ENCODE measurements at regions not wholly inside any gene's neighbourhood (a gene's known extent, or its start where the extent isn't known, plus 50 kb on each side); places are given as distances from the start of the nearest gene placed in this dataset.
"Not testable (repeated sequence)": the region's sequence is repeated elsewhere in the genome, so short reads cannot be mapped to it uniquely, and the experiment has no call there.

DNA sequence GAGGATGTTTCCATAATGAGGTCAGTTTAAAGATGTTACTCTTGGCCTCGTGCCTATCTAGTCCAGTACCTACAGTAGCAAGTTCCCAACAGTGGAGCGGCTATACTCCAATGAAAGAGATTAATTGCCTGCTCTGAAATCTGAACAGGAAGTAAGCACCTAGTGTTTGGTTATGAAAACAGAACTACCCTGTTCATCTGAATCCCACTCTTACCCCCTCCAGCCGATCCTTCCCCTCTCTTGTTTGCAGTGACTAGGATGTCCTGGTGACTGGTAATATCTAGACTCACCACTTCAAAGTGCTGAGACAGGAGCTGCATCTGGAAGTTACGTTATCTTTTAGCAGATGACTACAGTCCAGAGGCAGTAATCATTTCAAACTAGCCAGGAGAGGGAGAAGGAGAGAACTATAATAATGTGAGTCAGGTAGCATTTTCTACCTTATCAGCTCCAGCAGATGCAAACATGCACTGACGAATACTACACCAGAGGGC is 666.7 kb upstream of the NRP1 start:
- H3K4me3 Mint-ChIP-seq = no peak overlapping the region
- no peaks in the 10 kb centered on the region for H3K27me3 Mint-ChIP-seq
- no peak overlapping the region for H3K27ac Mint-ChIP-seq
- no peak for ATAC-seq
- no peaks in the 10 kb centered on the region for H3K4me1 Mint-ChIP-seq
- H3K9me3 Mint-ChIP-seq = peaks cover 3% of the 10 kb centered on the region
- H3K36me3 Mint-ChIP-seq = no peaks in the 10 kb centered on the region

DNA sequence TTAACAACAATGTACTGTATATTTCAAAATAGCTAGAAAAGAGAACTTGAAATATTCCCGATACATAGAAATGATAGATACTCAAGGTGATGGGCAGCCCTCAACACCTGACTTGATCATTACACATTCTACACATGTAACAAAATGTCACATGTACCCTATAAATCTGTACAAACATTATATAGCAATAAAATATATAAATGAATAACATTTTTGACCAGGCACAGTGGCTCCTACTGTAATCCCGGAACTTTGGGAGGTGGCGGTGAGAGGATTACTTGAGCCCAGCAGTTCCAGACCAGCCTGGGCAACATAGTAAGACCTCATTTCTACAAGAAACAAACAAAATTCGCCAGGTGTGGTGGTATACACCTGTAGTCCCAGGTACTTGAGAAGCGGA is 659.5 kb upstream of the NRP1 start:
- ATAC-seq = no peak
- no peak overlapping the region for H3K4me3 Mint-ChIP-seq
- no peaks in the 10 kb centered on the region for H3K4me1 Mint-ChIP-seq
- no peak overlapping the region for H3K27ac Mint-ChIP-seq
- peaks cover 11% of the 10 kb centered on the region for H3K9me3 Mint-ChIP-seq
- no peaks in the 10 kb centered on the region for H3K36me3 Mint-ChIP-seq
- no peaks in the 10 kb centered on the region for H3K27me3 Mint-ChIP-seq

DNA sequence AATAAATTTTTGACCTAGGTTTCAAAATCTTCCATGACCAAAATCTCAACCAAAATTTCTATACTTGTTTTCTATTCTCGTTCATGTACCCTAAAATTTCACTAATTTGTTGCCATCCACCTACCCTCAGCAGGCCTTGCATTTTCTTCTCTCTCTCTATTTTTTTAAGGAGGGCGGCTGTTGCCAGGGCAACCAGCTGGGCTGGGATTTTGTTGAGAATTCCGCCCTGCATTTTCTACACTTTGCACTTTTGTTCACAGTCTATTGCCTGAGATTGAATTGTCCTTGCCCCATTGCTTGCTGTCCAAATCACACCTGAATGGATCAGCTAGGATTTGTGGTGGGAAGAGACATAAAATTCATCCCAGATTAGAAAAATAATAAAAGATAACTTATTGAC is 657.5 kb upstream of the NRP1 start:
- Mint-ChIP-seq H3K27ac (no peak overlapping the region), H3K27me3 (no peaks in the 10 kb centered on the region), H3K36me3 (no peaks in the 10 kb centered on the region), H3K9me3 (peaks cover 15% of the 10 kb centered on the region), H3K4me3 (no peak overlapping the region), H3K4me1 (no peaks in the 10 kb centered on the region)
- ATAC-seq = no peak

DNA sequence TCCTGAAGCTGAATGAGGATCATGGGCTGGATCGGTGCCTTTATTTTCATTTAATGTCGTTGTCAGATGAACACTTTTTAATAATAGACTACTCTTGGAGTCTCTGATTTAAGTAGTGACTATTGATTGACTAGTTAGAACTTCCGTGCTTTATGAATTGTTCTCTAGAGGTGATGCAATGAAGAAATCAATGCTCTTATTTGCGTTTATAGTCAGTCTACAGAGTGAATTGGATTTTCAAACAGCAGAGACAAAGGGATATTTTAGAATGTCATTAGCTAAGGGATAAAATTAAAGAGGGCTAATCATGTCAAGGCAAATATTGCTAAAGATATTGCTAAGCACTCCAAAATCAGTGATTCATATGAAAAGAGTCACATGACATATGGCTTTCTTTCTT is 652.0 kb upstream of the NRP1 start:
- H3K27ac Mint-ChIP-seq = no peak overlapping the region
- no peak for ATAC-seq
- no peaks in the 10 kb centered on the region for H3K4me1 Mint-ChIP-seq

DNA sequence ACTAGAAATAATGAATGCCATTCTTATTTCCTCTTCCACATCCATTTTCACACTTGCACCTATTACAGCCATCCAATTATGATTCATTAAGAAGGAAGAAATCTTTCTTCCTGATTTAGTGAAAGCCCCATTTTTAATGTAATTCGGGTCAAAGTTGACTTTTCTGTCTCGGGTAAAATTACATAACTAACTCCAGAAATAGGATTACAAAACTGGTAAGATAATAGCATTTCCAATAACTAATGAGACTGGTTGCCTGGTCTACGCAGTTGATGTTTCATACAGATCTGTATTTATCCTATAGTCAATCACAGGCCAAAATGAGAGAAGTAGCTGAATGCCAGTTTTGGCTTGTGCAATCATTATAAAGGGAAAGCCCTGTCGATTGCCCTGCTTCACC is 651.5 kb upstream of the NRP1 start:
- Mint-ChIP-seq H3K36me3 (no peaks in the 10 kb centered on the region), H3K4me3 (no peak overlapping the region), H3K27me3 (no peaks in the 10 kb centered on the region), H3K9me3 (peaks cover 11% of the 10 kb centered on the region), H3K4me1 (no peaks in the 10 kb centered on the region), H3K27ac (no peak overlapping the region)
- ATAC-seq = no peak

More for the DNA sequence above, 652.0 kb upstream of the NRP1 start:
- no peak overlapping the region for H3K4me3 Mint-ChIP-seq
- no peaks in the 10 kb centered on the region for H3K27me3 Mint-ChIP-seq
- peaks cover 14% of the 10 kb centered on the region for H3K9me3 Mint-ChIP-seq
- H3K36me3 Mint-ChIP-seq = no peaks in the 10 kb centered on the region

DNA sequence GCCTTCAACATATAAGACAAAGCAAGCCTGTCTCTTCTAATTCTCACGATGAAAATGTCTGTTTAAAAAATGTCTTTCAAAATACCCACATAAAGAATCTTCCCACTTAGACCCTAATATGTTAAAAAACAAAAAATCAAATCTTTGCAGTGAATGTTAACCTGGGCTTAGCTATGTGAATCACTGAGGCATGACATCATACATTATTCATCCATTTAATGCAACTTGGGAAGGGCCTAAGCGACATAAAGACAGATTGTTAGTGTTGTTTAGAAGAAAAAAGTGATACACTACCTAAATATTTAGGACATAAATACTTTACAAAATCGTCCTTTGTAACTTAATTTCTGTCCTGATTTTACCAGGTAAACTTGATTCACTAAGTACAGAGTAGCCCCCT is 648.5 kb upstream of the NRP1 start:
- Mint-ChIP-seq H3K36me3 (no peaks in the 10 kb centered on the region), H3K9me3 (peaks cover 1% of the 10 kb centered on the region), H3K27ac (no peak overlapping the region), H3K27me3 (no peaks in the 10 kb centered on the region), H3K4me1 (no peaks in the 10 kb centered on the region), H3K4me3 (no peak overlapping the region)
- ATAC-seq = no peak

DNA sequence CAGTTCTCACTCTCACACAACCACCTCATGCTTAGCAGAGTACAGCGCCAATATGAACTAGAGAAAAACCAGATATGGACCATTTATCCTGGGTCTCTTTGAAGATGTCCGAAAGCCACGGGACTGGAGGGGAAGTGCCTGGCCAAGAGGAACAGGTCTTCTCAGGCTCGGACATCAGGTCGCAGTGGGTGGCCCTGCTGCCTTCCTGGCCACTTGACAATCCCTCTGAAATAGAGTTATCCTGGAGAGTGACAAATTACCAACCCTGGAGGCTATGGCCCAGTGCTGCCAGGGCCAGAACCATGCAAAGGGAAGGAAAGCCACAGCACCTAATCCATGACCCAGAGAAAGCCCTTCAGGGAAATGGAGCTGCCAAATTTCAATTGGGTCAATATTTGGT is 646.8 kb upstream of the NRP1 start:
- H3K36me3 Mint-ChIP-seq = no peaks in the 10 kb centered on the region
- H3K4me1 Mint-ChIP-seq = no peaks in the 10 kb centered on the region
- H3K4me3 Mint-ChIP-seq = no peak overlapping the region
- H3K27me3 Mint-ChIP-seq = no peaks in the 10 kb centered on the region
- no peak overlapping the region for H3K27ac Mint-ChIP-seq
- ATAC-seq = no peak
- H3K9me3 Mint-ChIP-seq = no peaks in the 10 kb centered on the region

DNA sequence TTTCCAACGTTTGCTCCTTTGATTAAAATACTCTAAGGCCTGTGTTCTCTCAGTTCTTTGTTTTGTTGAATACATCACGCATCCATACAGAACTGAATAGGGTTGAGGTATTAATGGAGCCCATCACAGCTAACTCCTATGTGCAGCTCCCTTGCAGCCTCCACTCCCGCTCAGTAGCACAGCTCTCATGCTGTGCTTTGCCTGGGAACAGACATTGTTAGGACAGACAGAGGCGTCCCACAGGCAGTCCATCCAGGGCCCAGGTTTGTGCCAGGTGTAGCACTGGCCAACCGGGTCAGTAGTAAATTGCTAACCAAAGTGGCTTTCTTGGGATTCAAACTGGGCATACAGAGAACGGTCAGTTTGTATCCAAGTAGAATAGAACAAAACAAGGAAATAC is 644.7 kb upstream of the NRP1 start:
- ATAC-seq = peak; percentile 42
- H3K27me3 Mint-ChIP-seq = no peaks in the 10 kb centered on the region
- no peak overlapping the region for H3K4me3 Mint-ChIP-seq
- no peaks in the 10 kb centered on the region for H3K36me3 Mint-ChIP-seq
- no peaks in the 10 kb centered on the region for H3K4me1 Mint-ChIP-seq
- no peak overlapping the region for H3K27ac Mint-ChIP-seq
- no peaks in the 10 kb centered on the region for H3K9me3 Mint-ChIP-seq

DNA sequence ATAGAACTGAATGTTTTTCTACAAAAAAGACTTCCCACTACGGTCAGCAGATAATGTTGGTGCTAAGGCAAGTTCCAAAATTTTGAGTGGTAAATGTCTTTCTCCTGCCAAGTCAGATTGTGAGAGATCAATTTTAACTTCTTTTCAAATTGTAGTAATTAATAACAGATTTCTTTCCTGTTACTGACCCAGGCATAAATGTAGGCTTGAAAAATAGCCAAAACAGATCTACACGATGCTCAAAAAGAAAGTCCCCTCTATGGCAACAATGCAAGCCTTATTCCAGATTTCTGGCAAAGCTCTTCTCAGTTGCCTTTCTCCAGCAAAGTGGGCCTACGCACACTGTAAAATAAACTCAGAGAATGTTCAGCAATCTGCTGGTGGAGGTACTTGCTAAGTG is 641.0 kb upstream of the NRP1 start:
- H3K27ac Mint-ChIP-seq = no peak overlapping the region
- H3K4me1 Mint-ChIP-seq = no peaks in the 10 kb centered on the region
- H3K9me3 Mint-ChIP-seq = peaks cover 3% of the 10 kb centered on the region
- no peak for ATAC-seq
- H3K27me3 Mint-ChIP-seq = no peaks in the 10 kb centered on the region
- no peak overlapping the region for H3K4me3 Mint-ChIP-seq
- H3K36me3 Mint-ChIP-seq = no peaks in the 10 kb centered on the region

DNA sequence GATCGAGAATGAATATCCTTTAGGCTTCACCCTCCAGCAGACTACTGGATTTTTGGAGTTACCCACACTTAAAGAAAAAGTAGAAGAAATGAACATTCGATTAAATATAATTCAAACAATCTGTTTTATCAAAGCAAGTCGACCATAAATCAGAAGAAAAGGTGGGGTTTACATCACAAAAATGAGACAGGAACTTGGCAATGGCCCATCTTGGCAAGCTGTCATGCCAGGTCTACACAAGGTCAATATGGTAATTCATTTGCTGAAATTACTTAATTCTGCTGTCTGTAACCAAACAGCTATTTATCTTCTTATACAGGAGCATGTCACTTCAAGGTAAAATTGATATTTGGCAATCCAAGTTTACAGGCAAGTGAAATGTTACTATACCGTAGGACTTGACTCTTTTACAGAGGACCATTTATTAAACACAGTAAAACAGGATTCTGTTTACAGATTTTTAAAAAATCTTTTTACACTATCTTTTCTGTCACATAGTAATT is 640.6 kb upstream of the NRP1 start:
- Mint-ChIP-seq H3K27me3 (no peaks in the 10 kb centered on the region), H3K9me3 (peaks cover 3% of the 10 kb centered on the region), H3K27ac (no peak overlapping the region), H3K36me3 (no peaks in the 10 kb centered on the region), H3K4me3 (no peak overlapping the region), H3K4me1 (no peaks in the 10 kb centered on the region)
- ATAC-seq = no peak

DNA sequence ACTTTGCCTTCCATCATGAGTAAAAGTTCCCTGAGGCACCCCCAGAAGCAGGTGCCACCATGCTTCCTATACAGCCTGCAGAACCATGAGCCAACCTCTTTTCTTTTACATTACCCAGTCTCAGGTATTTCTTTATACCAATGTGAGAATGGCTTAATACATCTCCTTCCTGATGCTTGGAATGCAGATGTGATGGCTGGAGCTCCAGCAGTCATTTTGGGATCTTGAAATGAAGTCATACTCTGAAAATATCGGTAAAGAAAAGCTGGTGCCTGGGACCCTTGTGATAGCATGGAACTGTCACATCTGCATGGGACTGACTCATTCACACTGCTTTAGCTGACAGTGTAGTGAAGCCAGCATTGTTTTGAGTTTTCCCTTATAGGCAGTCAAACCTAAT is 634.5 kb upstream of the NRP1 start:
- Mint-ChIP-seq H3K27me3 (no peaks in the 10 kb centered on the region), H3K4me3 (no peak overlapping the region), H3K9me3 (peaks cover 13% of the 10 kb centered on the region), H3K4me1 (no peaks in the 10 kb centered on the region), H3K27ac (no peak overlapping the region), H3K36me3 (no peaks in the 10 kb centered on the region)
- ATAC-seq = no peak

DNA sequence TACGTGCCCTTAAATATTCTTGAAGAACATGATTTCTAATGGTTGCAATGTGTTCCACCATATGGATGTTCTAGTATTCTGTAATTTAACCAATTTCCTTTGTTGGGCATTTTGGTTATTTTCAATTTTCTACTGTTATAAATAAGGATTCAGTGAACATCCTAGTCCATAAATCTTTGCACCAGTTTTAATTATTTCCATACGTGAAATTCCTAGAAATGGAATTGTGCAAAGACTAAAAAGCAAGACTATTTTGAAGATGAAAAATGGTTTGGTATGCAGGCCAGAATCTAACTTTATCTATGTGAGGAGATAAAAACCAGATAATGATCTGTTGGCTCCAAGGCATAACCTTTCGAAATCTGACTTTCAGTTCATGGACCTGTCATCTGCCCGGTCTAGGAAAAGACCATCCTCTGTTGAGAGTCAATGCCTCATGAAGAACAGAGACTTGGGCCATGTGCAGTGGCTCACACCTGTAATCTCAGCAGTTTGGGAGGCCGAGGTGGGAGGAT is 633.2 kb upstream of the NRP1 start:
- ATAC-seq = no peak
- Mint-ChIP-seq H3K4me3 (no peak overlapping the region), H3K36me3 (no peaks in the 10 kb centered on the region), H3K27me3 (no peaks in the 10 kb centered on the region), H3K27ac (no peak overlapping the region), H3K9me3 (peaks cover 13% of the 10 kb centered on the region), H3K4me1 (no peaks in the 10 kb centered on the region)

DNA sequence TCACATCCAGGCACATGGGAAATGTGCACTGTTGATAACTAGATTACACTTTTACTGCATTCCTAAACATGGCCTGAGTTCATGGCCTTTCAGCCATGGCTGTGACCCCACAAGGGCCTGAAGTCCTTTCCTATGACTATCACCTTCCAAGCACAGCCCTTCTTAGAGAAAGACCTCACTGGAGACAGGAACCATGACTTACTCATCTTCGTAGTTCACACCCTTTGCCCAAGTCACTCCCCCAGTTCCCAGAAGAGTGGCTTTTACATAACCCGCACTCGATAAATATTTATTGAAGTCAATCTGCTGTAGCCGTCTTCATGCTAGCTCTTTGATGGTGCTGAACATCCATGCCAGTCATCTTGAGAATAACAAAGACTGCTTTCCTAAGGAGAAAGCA is 632.5 kb upstream of the NRP1 start:
- no peak for ATAC-seq
- H3K36me3 Mint-ChIP-seq = no peaks in the 10 kb centered on the region
- no peak overlapping the region for H3K4me3 Mint-ChIP-seq

DNA sequence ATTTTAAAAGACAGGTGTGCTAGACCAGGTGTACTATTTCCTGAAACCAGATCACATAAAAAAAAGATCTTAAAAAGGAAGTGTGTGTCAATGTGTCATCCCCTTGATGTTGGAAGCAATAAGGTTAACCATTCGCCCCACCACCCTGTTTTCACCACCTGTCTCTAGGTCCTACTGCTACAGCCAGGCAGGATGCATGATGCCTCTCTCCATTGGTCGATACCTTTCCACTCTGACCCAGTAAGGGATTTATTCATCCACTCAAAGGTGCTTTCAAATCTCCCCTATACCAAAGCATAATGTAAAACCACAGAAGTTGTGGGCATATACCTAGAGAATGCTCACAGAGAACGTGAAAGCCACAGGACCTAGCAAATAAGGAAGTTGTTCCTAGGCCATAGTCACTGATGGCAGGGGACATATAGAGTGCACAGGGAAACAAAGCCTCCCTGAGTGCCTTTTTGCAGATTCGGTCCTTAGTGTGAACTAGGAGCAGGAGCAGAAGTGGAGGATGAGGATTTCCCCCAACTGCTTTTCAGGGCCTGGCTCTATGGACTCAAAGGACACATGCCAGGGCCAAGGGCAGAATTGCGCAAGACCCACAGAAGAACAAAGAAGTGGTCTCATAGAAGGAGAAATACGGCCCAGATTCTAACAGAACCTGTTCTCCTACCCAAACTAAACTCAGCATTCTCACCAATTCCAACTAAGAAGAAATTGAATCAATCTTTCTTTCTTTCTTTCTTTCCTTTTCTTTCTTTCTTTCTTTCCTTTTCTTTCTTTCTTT is 631.5 kb upstream of the NRP1 start:
- Mint-ChIP-seq H3K4me3 (no peak overlapping the region), H3K36me3 (no peaks in the 10 kb centered on the region), H3K27ac (no peak overlapping the region), H3K27me3 (no peaks in the 10 kb centered on the region), H3K9me3 (peaks cover 11% of the 10 kb centered on the region), H3K4me1 (no peaks in the 10 kb centered on the region)
- ATAC-seq = no peak

More for the DNA sequence above, 632.5 kb upstream of the NRP1 start:
- H3K27ac Mint-ChIP-seq = no peak overlapping the region
- no peaks in the 10 kb centered on the region for H3K27me3 Mint-ChIP-seq
- no peaks in the 10 kb centered on the region for H3K4me1 Mint-ChIP-seq
- peaks cover 13% of the 10 kb centered on the region for H3K9me3 Mint-ChIP-seq

DNA sequence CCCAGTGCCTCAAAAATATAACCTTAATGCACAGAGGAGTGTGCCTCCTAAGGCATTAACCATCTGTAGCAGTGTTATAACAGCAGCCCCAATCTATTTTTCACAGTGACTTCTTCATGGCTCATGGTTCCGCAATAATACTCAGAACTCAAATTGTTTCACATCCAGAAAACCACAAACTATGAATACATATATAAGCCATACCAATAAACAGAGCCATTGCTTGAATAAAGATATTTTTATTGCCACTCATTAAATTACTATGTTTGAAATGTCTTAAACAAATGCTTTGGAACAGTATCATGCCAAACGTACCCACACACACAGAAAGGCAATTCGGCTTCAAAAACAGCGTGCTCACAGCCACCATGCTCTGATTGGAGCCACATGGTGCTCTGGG is 629.3 kb upstream of the NRP1 start:
- H3K27me3 Mint-ChIP-seq = no peaks in the 10 kb centered on the region
- H3K27ac Mint-ChIP-seq = no peak overlapping the region
- H3K36me3 Mint-ChIP-seq = no peaks in the 10 kb centered on the region
- H3K4me3 Mint-ChIP-seq = no peak overlapping the region
- no peak for ATAC-seq
- no peaks in the 10 kb centered on the region for H3K4me1 Mint-ChIP-seq
- peaks cover 4% of the 10 kb centered on the region for H3K9me3 Mint-ChIP-seq

DNA sequence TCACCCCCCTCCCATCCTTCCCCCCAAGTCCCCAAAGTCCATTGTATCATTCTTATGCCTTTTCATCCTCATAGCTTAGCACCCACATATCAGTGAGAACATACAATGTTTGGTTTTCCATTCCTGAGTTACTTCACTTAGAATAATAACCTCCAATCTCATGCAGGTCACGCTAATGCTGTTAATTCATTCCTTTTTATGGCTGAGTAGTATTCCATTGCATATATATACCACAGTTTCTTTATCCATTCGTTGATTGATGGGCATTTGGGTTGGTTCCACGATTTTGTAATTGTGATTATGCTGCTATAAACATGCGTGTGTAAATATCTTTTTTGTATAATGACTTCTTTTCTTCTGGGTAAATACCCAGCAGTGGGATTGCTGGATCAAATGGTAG is 621.9 kb upstream of the NRP1 start:
- not testable (repeated sequence) for H3K4me3 Mint-ChIP-seq, ATAC-seq, H3K36me3 Mint-ChIP-seq, H3K27me3 Mint-ChIP-seq, H3K4me1 Mint-ChIP-seq, H3K9me3 Mint-ChIP-seq, H3K27ac Mint-ChIP-seq

Measured in stimulated activated memory B cell treated with anti-CD40 and anti-IgM and Interleukin-4, amounts not matched to agents 10 μg/mL and 1 μg/mL and 100 μg/mL, for 72 hours (primary cell).